ENCODE measurements at regions not wholly inside any gene's neighbourhood (a gene's known extent, or its start where the extent isn't known, plus 50 kb on each side); places are given as distances from the start of the nearest gene placed in this dataset.
A peak's percentile ranks its signal among the peaks of the same experiment; 100 is the strongest.

DNA sequence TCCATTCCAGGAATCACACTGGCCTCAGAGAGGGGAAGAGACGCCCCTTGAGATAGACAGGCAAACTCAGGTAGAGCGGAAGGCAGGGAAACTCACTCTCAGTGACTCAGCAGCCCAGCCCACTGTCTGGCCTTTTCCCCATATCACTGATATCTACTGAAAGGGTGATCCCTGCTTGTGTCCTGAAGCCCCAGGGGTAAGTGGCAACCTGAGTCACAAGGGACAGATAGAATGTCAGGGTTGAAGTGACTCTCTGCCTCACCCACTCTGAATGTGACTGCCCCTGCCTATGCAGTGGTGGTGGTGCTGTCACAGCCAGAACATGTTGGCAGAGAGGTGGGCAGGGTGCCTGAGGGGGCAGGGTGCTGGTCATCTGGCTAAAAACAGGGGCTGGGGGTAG is 157.5 kb upstream of the FGGY start:
- no peaks in the 10 kb centered on the region for H3K9me3 ChIP-seq (ENCODE audit: control insufficient read depth, low read length)
- peaks cover 28% of the 10 kb centered on the region for H3K4me1 ChIP-seq (ENCODE audit: control insufficient read depth, insufficient read depth, low read length)
- no peaks in the 10 kb centered on the region for H3K36me3 ChIP-seq (ENCODE audit: control insufficient read depth, insufficient read depth, low read length)
- H3K9ac ChIP-seq (ENCODE audit: low read length), result no peak overlapping the region
- no peak overlapping the region for H3K4me3 ChIP-seq (ENCODE audit: low read length)
- H3K27me3 ChIP-seq (ENCODE audit: control insufficient read depth, insufficient read depth, low read length), result no peaks in the 10 kb centered on the region

DNA sequence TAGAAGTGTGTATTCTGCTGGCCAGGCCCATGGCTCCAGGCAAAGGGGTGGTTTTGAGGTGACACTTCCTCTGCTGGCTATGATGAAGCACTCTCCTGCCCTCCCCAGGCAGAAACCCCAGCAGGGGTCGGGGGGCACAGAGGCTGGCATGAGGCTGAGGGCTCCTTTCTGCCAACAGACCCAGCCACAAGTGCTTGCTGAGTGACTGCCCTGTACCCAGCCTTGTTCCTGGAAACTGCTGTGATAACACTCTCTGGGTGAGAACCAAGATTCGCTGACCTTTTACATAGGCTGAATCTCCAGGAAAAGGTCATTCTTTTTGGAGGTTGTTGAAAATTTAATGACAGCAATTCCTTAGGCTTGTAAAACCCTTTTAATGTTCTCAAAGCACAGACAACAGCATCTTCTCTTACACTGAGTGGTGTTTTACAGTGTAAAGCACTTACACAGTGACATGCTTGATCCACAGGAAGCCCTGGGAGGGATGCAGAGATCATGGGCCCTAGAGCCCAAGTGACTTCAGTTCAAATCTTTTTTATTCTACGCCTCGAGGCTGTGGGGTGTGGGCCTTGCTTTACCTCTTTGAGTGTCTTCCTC is 155.5 kb upstream of the FGGY start:
- Histone ChIP-seq H3K4me3 (ENCODE audit: low read length) (no peak overlapping the region), H3K4me1 (ENCODE audit: control insufficient read depth, insufficient read depth, low read length) (peaks cover 28% of the 10 kb centered on the region), H3K36me3 (ENCODE audit: control insufficient read depth, insufficient read depth, low read length) (no peaks in the 10 kb centered on the region), H3K9me3 (ENCODE audit: control insufficient read depth, low read length) (no peaks in the 10 kb centered on the region), H3K27me3 (ENCODE audit: control insufficient read depth, insufficient read depth, low read length) (no peaks in the 10 kb centered on the region), H3K9ac (ENCODE audit: low read length) (no peak overlapping the region)

DNA sequence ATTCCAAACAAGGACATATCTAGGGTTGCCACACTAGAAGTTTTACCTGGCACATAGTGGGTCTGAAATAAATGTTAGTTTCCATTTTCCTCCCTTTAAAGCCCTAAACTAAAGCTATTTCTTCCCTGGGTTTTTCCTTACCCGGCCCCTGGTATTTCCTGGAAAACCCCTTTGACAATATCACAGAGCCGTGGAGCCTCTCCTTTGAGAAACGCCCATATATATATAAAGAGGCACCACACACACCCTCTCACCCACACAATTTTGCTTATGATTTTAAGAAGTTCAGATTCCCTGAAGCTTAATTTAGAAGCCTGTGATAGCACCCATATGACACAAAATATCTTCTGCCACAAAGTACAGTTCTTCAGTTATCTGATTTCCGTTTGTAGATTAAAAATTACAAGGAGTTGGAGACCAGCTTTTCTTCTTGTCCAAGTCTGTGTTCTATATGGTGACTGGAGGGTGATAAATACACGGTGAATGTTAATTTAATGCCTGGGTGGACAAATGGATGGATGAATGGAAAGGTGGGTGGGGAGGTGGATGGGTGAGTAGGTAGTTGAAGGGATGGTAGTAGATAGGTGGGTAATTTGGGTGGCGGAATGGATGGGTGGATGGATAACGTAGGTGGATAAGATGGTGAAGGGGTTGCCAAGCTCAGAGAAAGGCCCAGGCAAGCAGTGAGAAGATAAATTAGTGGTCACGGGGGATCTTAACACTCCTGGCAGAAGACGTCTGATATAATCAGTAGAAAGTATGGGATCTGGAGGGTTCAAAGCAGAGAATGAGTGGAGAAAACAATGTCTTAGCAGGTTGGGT is 154.4 kb upstream of the FGGY start:
- Histone ChIP-seq H3K27me3 (ENCODE audit: control insufficient read depth, insufficient read depth, low read length) (no peaks in the 10 kb centered on the region), H3K9ac (ENCODE audit: low read length) (no peak overlapping the region), H3K4me3 (ENCODE audit: low read length) (no peak overlapping the region), H3K36me3 (ENCODE audit: control insufficient read depth, insufficient read depth, low read length) (no peaks in the 10 kb centered on the region), H3K9me3 (ENCODE audit: control insufficient read depth, low read length) (no peaks in the 10 kb centered on the region), H3K4me1 (ENCODE audit: control insufficient read depth, insufficient read depth, low read length) (peaks cover 35% of the 10 kb centered on the region)

DNA sequence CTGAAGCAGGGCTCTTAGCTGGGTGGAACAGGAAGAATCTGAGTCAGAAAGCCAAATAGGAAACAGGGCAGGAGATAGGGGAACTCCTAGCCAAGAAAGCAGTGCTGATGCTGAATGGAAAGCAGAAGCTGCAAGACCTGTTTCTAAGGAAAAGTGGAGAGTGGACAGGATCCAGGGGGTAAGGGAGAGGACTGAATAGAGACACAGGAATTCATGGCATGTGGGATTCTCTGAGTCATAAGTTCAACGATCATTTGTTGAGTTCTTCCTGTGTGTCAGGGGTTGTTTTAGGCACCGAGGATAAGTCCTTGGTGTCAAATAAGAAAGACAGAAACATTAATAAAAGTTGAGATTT is 153.8 kb upstream of the FGGY start:
- Histone ChIP-seq H3K4me3 (ENCODE audit: low read length) (no peak overlapping the region), H3K9ac (ENCODE audit: low read length) (no peak overlapping the region), H3K4me1 (ENCODE audit: control insufficient read depth, insufficient read depth, low read length) (peaks cover 35% of the 10 kb centered on the region), H3K36me3 (ENCODE audit: control insufficient read depth, insufficient read depth, low read length) (no peaks in the 10 kb centered on the region), H3K9me3 (ENCODE audit: control insufficient read depth, low read length) (no peaks in the 10 kb centered on the region), H3K27me3 (ENCODE audit: control insufficient read depth, insufficient read depth, low read length) (no peaks in the 10 kb centered on the region)

DNA sequence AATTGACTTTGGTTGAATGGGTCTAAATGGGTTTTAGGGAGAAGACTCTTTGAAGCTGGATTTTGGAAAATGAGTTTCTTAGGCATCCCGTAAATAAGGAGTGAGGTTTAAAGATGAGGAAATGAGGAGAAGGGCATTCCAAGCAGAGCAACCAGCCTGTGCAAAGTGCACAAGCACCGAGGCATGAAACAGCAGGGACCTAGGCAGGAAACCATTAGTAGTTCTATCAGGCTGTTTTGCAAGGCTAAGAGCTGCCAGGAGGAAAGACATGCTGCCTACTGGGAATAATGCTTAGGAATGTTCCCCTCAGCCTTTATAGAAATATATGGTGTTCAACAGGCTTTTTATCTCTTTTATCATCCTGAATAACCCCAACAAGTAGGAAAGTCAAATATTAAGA is 153.1 kb upstream of the FGGY start:
- no peak overlapping the region for H3K4me3 ChIP-seq (ENCODE audit: low read length)
- H3K36me3 ChIP-seq (ENCODE audit: control insufficient read depth, insufficient read depth, low read length), result no peaks in the 10 kb centered on the region
- peaks cover 31% of the 10 kb centered on the region for H3K4me1 ChIP-seq (ENCODE audit: control insufficient read depth, insufficient read depth, low read length)
- no peak overlapping the region for H3K9ac ChIP-seq (ENCODE audit: low read length)
- no peaks in the 10 kb centered on the region for H3K27me3 ChIP-seq (ENCODE audit: control insufficient read depth, insufficient read depth, low read length)
- no peaks in the 10 kb centered on the region for H3K9me3 ChIP-seq (ENCODE audit: control insufficient read depth, low read length)

DNA sequence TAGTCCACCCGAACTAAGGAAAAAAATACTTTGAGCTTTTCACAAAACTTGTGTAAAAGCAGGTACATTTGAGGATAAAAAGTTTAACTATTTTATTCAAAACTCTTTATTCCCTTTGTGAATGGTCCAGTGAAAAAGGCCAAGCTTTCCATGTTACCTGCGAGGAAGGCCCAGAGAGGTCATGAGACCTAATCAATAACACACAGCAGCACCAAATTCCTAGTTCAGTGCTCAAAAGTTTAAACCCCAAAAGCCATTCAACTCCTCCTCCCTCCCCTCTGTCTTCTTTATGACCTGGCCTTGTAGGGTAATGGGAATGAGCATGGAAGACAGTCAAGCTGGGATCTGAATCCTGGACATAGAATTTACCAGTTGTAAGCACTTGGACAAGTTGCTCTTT is 151.9 kb upstream of the FGGY start:
- no peak overlapping the region for H3K9ac ChIP-seq (ENCODE audit: low read length)
- H3K4me3 ChIP-seq (ENCODE audit: low read length), result no peak overlapping the region
- H3K4me1 ChIP-seq (ENCODE audit: control insufficient read depth, insufficient read depth, low read length), result peaks cover 22% of the 10 kb centered on the region
- H3K27me3 ChIP-seq (ENCODE audit: control insufficient read depth, insufficient read depth, low read length), result no peaks in the 10 kb centered on the region
- no peaks in the 10 kb centered on the region for H3K36me3 ChIP-seq (ENCODE audit: control insufficient read depth, insufficient read depth, low read length)
- H3K9me3 ChIP-seq (ENCODE audit: control insufficient read depth, low read length), result no peaks in the 10 kb centered on the region

DNA sequence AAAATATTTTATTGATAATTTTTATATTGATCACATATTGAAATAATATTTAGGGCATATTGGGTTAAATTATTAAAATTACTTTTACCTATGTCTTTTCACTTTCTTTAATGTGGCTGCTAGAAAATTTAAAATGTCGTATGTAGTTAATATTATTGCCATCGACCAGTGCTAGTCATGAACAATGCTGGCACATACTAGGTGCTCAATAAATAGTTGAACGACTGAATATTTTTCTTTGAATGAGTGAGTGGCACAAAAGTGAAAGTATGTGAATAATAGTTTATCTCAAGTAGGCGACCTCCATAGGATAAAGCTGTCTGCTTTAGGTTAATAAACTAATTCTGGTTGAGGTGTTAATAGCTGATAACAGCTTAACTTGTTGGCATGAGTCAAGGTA is 150.8 kb upstream of the FGGY start:
- Histone ChIP-seq H3K4me3 (ENCODE audit: low read length) (no peak overlapping the region), H3K9me3 (ENCODE audit: control insufficient read depth, low read length) (no peaks in the 10 kb centered on the region), H3K4me1 (ENCODE audit: control insufficient read depth, insufficient read depth, low read length) (peaks cover 25% of the 10 kb centered on the region), H3K27me3 (ENCODE audit: control insufficient read depth, insufficient read depth, low read length) (no peaks in the 10 kb centered on the region), H3K9ac (ENCODE audit: low read length) (peak overlapping the region; percentile 51), H3K36me3 (ENCODE audit: control insufficient read depth, insufficient read depth, low read length) (no peaks in the 10 kb centered on the region)

DNA sequence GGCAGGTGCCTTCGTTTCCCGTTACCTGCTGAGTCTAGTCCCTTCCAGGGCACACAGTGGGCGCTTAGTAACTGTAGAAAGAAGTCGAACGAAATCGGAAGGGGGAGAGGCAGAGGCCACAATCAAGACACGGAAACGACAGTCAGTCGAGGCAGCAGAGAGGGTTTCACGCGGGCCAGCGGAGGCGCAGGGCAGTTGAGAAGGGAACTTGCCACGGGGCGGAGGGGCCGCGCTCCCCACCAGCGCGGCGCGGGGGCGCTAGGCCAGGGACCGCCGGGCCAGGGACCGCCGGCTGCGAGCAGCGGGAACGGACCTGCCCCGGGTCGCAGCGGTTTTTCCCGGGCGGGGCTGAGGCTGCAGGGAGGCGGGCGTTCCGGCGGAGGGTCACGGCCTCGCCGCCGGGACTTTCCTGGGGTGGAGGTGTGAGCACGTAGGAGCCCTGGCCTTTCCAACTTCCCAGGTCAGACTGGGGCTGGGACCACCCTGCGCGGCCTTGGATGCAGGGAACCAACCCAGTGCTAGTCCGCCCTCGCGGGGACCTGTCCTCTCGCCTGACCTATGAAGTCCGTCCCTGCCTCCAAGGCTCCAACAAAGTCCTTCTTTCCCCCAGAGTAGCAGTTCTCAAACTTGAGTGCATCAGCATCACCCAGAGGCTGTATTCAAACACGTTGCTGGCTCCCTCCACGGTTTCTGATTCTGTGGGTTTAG is 150.1 kb upstream of the FGGY start:
- H3K9ac ChIP-seq (ENCODE audit: low read length), result peak overlapping the region; percentile 51
- no peaks in the 10 kb centered on the region for H3K27me3 ChIP-seq (ENCODE audit: control insufficient read depth, insufficient read depth, low read length)
- H3K9me3 ChIP-seq (ENCODE audit: control insufficient read depth, low read length), result no peaks in the 10 kb centered on the region
- H3K4me1 ChIP-seq (ENCODE audit: control insufficient read depth, insufficient read depth, low read length), result peaks cover 24% of the 10 kb centered on the region
- no peaks in the 10 kb centered on the region for H3K36me3 ChIP-seq (ENCODE audit: control insufficient read depth, insufficient read depth, low read length)
- H3K4me3 ChIP-seq (ENCODE audit: low read length), result peak overlapping the region; percentile 34

DNA sequence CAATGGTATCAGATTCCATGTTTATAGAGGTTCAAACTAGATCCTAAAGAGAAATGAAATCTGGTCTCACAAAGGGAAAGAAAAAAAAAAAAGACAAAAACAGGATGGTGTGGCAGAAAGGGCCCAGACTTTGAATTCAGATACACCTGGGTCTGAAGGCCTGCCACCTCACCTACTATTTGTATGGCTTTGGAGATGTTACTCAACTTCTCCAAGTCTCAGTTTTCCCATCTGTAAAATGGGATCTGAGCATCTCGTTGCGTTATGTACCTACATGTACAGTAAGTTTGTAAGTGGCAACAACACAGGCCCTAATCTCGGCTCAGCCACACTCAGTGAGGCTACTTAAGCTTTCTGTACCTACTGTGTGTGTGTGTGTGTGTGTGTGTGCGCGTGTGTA is 147.5 kb upstream of the FGGY start:
- no peak overlapping the region for H3K4me3 ChIP-seq (ENCODE audit: low read length)
- H3K9me3 ChIP-seq (ENCODE audit: control insufficient read depth, low read length), result no peaks in the 10 kb centered on the region
- H3K27me3 ChIP-seq (ENCODE audit: control insufficient read depth, insufficient read depth, low read length), result no peaks in the 10 kb centered on the region
- H3K4me1 ChIP-seq (ENCODE audit: control insufficient read depth, insufficient read depth, low read length), result peaks cover 17% of the 10 kb centered on the region
- no peak overlapping the region for H3K9ac ChIP-seq (ENCODE audit: low read length)
- no peaks in the 10 kb centered on the region for H3K36me3 ChIP-seq (ENCODE audit: control insufficient read depth, insufficient read depth, low read length)

DNA sequence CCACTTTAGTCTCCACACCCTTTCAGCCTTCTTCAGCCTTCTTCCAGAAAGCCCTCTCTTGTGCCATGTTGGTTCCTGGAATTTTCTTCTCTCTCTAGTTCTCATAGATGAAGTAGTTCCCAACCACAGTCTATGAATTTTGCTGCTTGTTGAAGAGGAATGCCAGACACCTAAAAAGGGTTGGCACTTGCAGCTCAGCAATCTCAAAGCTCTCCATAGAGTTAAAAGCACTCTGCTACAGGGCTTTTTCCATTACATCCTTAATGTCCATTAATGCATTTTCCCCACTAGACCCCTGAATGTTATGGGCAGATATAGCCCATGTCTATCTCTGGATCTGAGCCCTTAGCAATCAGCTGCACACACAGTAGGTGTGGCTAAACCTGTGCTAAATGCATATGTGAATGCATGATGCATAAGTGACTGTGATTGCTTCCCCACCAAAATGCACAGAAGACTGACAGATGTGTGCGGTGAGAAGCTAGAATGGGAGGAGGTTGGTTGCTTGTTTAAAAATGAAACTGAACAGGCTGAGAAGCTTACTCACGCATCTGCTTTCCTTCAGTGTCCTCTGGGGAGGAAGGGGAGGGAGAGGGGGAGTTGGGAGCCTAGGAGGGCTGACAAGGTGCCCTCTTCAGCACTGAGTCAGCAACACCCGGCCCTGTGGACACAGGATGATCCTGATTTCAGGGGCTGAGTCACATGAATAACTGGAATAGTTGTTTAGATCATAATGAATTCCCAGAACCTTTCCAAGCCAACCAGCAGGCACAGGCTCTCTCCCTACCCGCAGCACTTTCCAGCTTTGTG is 146.1 kb upstream of the FGGY start:
- Histone ChIP-seq H3K4me3 (ENCODE audit: low read length) (no peak overlapping the region), H3K9ac (ENCODE audit: low read length) (no peak overlapping the region), H3K27me3 (ENCODE audit: control insufficient read depth, insufficient read depth, low read length) (no peaks in the 10 kb centered on the region)

DNA sequence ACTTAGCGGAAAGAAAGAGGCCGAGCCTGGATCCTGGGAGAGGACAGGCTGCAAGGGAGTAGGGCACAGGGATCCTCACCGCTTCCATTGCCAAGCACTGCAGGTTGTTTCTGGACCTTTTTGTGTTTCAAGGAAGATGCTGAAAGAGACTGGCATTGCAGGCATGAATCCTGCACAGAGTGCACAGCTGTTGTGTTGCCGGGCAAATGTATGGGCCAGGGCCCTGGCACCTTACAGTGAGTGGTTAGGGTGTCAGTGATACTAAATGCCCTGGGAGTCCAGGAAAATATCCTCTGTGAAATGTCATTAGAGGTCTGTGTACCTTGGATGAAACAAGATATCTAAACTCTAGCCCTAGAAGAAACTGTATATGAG is 145.5 kb upstream of the FGGY start:
- no peak overlapping the region for H3K4me3 ChIP-seq (ENCODE audit: low read length)
- H3K9ac ChIP-seq (ENCODE audit: low read length), result no peak overlapping the region
- no peaks in the 10 kb centered on the region for H3K36me3 ChIP-seq (ENCODE audit: control insufficient read depth, insufficient read depth, low read length)
- no peaks in the 10 kb centered on the region for H3K9me3 ChIP-seq (ENCODE audit: control insufficient read depth, low read length)
- H3K27me3 ChIP-seq (ENCODE audit: control insufficient read depth, insufficient read depth, low read length), result no peaks in the 10 kb centered on the region
- peaks cover 17% of the 10 kb centered on the region for H3K4me1 ChIP-seq (ENCODE audit: control insufficient read depth, insufficient read depth, low read length)

More for the DNA sequence above, 146.1 kb upstream of the FGGY start:
- Histone ChIP-seq H3K4me1 (ENCODE audit: control insufficient read depth, insufficient read depth, low read length) (peaks cover 17% of the 10 kb centered on the region), H3K9me3 (ENCODE audit: control insufficient read depth, low read length) (no peaks in the 10 kb centered on the region), H3K36me3 (ENCODE audit: control insufficient read depth, insufficient read depth, low read length) (no peaks in the 10 kb centered on the region)

DNA sequence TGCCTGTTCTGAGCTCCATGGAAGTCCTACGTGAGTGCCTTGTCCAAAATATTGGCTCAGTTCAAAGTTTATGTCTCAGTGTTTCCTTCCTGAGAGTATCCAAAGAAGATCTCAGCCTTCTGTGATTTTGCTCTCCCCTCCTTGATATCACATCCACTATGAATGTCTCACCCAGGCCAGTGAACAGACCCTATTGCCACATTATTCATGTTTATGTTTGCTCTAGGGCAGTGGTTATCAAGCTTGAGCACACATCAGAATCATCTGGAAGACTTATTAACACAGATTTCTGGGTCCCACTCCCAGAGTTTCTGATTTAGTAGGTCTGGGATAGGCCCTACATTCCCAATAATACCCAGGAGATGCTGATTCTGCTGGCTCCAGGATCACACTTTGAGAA is 145.0 kb upstream of the FGGY start:
- H3K4me1 ChIP-seq (ENCODE audit: control insufficient read depth, insufficient read depth, low read length), result peaks cover 16% of the 10 kb centered on the region
- H3K36me3 ChIP-seq (ENCODE audit: control insufficient read depth, insufficient read depth, low read length), result no peaks in the 10 kb centered on the region
- no peak overlapping the region for H3K9ac ChIP-seq (ENCODE audit: low read length)
- no peaks in the 10 kb centered on the region for H3K27me3 ChIP-seq (ENCODE audit: control insufficient read depth, insufficient read depth, low read length)
- H3K9me3 ChIP-seq (ENCODE audit: control insufficient read depth, low read length), result no peaks in the 10 kb centered on the region
- no peak overlapping the region for H3K4me3 ChIP-seq (ENCODE audit: low read length)
